ENCODE measurements at regions not wholly inside any gene's neighbourhood (a gene's known extent, or its start where the extent isn't known, plus 50 kb on each side); places are given as distances from the start of the nearest gene placed in this dataset.

DNA sequence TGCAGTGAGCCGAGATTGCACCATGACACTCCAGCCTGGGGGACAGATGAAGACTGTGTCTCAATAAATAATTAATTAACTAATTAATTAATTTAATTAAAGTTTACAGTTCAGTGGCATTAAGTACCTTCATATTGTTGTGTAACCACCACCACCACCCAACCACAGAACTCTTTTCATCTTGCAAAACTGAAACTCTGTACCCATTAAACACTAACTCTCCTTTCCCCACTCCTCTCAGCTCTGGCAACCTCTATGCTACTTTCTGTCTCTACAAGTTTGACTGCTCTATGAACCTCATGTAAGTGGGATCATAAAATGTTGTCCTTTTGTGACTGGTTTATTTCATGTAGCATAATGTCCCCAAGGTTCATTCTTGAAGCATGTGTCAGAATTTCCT lies 259.3 kb upstream of the MDFIC2 start:
- BruUV-seq (replicated peaks): no TSS peak
- Histone ChIP-seq H2AFZ (ENCODE audit: low read depth, low read length, poor library complexity, severe bottlenecking) (no peak overlapping the region), H3K27me3 (ENCODE audit: insufficient read depth, low read length) (no peaks in the 10 kb centered on the region), H4K20me1 (ENCODE audit: insufficient read depth) (no peaks in the 10 kb centered on the region), H3K79me2 (ENCODE audit: insufficient read depth, low read length) (no peaks in the 10 kb centered on the region), H3K27ac (ENCODE audit: low read depth, low read length) (no peak overlapping the region), H3K4me1 (ENCODE audit: control insufficient read depth in 1 of 2, insufficient read depth in 2 of 2, low read length in 2 of 2) (no peaks in the 10 kb centered on the region), H3K9me2 (ENCODE audit: insufficient read depth) (no peaks in the 10 kb centered on the region), H3K9ac (ENCODE audit: low read length) (no peak overlapping the region), H3K36me3 (ENCODE audit: control insufficient read depth in 1 of 2, insufficient read depth in 2 of 2, low read length in 2 of 2) (no peaks in the 10 kb centered on the region), H3K4me2 (ENCODE audit: low read length) (no peak overlapping the region), H3K4me3 (replicated peaks in 1 of 2; ENCODE audit: low read depth in 1 of 2, low read length in 2 of 2) (no peak overlapping the region), H3K9me3 (ENCODE audit: control insufficient read depth in 1 of 2, insufficient read depth in 1 of 2, low read depth in 1 of 2, low read length in 2 of 2) (no peaks in the 10 kb centered on the region)
- intact Hi-C loops (cut with micrococcal nuclease): no loop called here
- POLR2A ChIA-PET: no interaction called here
- DNase-seq (ENCODE audit: low read depth, low spot score) (no peak), ATAC-seq (no peak)
- RAD21 ChIA-PET (ENCODE audit: low non-redundant PET in 1 of 2, low total read pairs in 2 of 2, uncharacterized antibody in 2 of 2, unreplicated experiment in 2 of 2): no interaction called here
- TF ChIP-seq EGR1 (IDR thresholded peaks at IDR 0.05; ENCODE audit: low read depth): no peak
- TF ChIP-seq, protein P1, sequence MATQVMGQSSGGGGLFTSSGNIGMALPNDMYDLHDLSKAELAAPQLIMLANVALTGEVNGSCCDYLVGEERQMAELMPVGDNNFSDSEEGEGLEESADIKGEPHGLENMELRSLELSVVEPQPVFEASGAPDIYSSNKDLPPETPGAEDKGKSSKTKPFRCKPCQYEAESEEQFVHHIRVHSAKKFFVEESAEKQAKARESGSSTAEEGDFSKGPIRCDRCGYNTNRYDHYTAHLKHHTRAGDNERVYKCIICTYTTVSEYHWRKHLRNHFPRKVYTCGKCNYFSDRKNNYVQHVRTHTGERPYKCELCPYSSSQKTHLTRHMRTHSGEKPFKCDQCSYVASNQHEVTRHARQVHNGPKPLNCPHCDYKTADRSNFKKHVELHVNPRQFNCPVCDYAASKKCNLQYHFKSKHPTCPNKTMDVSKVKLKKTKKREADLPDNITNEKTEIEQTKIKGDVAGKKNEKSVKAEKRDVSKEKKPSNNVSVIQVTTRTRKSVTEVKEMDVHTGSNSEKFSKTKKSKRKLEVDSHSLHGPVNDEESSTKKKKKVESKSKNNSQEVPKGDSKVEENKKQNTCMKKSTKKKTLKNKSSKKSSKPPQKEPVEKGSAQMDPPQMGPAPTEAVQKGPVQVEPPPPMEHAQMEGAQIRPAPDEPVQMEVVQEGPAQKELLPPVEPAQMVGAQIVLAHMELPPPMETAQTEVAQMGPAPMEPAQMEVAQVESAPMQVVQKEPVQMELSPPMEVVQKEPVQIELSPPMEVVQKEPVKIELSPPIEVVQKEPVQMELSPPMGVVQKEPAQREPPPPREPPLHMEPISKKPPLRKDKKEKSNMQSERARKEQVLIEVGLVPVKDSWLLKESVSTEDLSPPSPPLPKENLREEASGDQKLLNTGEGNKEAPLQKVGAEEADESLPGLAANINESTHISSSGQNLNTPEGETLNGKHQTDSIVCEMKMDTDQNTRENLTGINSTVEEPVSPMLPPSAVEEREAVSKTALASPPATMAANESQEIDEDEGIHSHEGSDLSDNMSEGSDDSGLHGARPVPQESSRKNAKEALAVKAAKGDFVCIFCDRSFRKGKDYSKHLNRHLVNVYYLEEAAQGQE (IDR thresholded peaks at IDR 0.05; ENCODE audit: low read depth): no peak
- TF ChIP-seq SP1 (IDR thresholded peaks at IDR 0.05; ENCODE audit: low read depth): no peak
- CTCF ChIA-PET: no interaction called here

DNA sequence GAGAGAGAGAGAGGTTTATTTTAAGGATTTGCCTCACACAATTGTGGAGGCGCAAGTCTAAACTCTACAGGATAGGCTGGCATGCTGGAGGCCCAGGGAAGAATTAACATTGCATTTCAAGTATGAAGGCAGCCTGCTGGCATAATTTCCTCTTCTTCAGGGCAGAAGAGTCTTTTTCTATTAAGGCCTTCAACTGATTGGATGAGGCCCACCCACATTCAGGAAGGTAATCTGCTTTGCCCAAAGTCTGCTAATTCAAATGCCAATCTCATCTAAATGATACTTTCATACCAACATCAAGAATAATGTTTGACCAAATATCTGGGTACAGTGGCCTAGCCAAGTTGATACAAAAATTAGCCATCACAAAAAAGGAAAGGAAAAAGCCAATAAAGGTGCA lies 258.1 kb upstream of the MDFIC2 start:
- intact Hi-C loops (cut with micrococcal nuclease): no loop called here
- Histone ChIP-seq H3K9me2 (ENCODE audit: insufficient read depth) (no peaks in the 10 kb centered on the region), H3K9ac (ENCODE audit: low read length) (no peak overlapping the region), H4K20me1 (ENCODE audit: insufficient read depth) (no peaks in the 10 kb centered on the region), H3K36me3 (ENCODE audit: control insufficient read depth in 1 of 2, insufficient read depth in 2 of 2, low read length in 2 of 2) (no peaks in the 10 kb centered on the region), H3K27ac (ENCODE audit: low read depth, low read length) (no peak overlapping the region), H3K4me2 (ENCODE audit: low read length) (no peak overlapping the region), H3K79me2 (ENCODE audit: insufficient read depth, low read length) (no peaks in the 10 kb centered on the region), H2AFZ (ENCODE audit: low read depth, low read length, poor library complexity, severe bottlenecking) (no peak overlapping the region), H3K9me3 (ENCODE audit: control insufficient read depth in 1 of 2, insufficient read depth in 1 of 2, low read depth in 1 of 2, low read length in 2 of 2) (no peaks in the 10 kb centered on the region), H3K27me3 (ENCODE audit: insufficient read depth, low read length) (no peaks in the 10 kb centered on the region), H3K4me1 (ENCODE audit: control insufficient read depth in 1 of 2, insufficient read depth in 2 of 2, low read length in 2 of 2) (no peaks in the 10 kb centered on the region), H3K4me3 (replicated peaks in 1 of 2; ENCODE audit: low read depth in 1 of 2, low read length in 2 of 2) (no peak overlapping the region)
- CTCF ChIA-PET: no interaction called here
- POLR2A ChIA-PET: no interaction called here
- DNase-seq (ENCODE audit: low read depth, low spot score): no peak
- ATAC-seq: no peak
- no TSS peak for BruUV-seq (replicated peaks)
- RAD21 ChIA-PET (ENCODE audit: low non-redundant PET in 1 of 2, low total read pairs in 2 of 2, uncharacterized antibody in 2 of 2, unreplicated experiment in 2 of 2): no interaction called here
- TF ChIP-seq CEBPB (IDR thresholded peaks at IDR 0.05; ENCODE audit: low read depth) (no peak), RAD21 (IDR thresholded peaks at IDR 0.05; ENCODE audit: low read depth) (no peak), EZH2phosphoT487 (IDR thresholded peaks at IDR 0.05; ENCODE audit: borderline replicate concordance) (no peak), ZNF274 (IDR thresholded peaks at IDR 0.05; ENCODE audit: low read depth, low read length) (no peak), ELF1 (IDR thresholded peaks at IDR 0.05; ENCODE audit: borderline replicate concordance, low read depth) (no peak), SRF (IDR thresholded peaks at IDR 0.05; ENCODE audit: low read depth) (no peak), FOSL1 (IDR thresholded peaks at IDR 0.05; ENCODE audit: low read depth) (no peak), EZH2 (IDR thresholded peaks at IDR 0.05) (no peak), TCF7L2 (IDR thresholded peaks at IDR 0.05; ENCODE audit: borderline replicate concordance, extremely low read depth, insufficient read depth, insufficient read length) (no peak), POLR2A (IDR thresholded peaks at IDR 0.05; ENCODE audit: borderline replicate concordance, extremely low read depth, insufficient read depth, insufficient read length) (no peak), JUND (IDR thresholded peaks at IDR 0.05) (no peak)
- TF ChIP-seq, protein P2, sequence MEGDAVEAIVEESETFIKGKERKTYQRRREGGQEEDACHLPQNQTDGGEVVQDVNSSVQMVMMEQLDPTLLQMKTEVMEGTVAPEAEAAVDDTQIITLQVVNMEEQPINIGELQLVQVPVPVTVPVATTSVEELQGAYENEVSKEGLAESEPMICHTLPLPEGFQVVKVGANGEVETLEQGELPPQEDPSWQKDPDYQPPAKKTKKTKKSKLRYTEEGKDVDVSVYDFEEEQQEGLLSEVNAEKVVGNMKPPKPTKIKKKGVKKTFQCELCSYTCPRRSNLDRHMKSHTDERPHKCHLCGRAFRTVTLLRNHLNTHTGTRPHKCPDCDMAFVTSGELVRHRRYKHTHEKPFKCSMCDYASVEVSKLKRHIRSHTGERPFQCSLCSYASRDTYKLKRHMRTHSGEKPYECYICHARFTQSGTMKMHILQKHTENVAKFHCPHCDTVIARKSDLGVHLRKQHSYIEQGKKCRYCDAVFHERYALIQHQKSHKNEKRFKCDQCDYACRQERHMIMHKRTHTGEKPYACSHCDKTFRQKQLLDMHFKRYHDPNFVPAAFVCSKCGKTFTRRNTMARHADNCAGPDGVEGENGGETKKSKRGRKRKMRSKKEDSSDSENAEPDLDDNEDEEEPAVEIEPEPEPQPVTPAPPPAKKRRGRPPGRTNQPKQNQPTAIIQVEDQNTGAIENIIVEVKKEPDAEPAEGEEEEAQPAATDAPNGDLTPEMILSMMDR (IDR thresholded peaks at IDR 0.05 in 2 of 3, conservative IDR thresholded peaks at IDR 0.05 in 1 of 3; ENCODE audit: borderline replicate concordance in 1 of 3, insufficient read depth in 1 of 3, low read depth in 2 of 3, low read length in 2 of 3): no peak
